Liver (tissue), 8 donors: ENCODE measurements at regions not wholly inside any gene's neighbourhood (a gene's known extent, or its start where the extent isn't known, plus 50 kb on each side); places are given as distances from the start of the nearest gene placed in this dataset.

ENCODE experiments used
- DNase-seq: peaks from one replicate; pipeline ENCODE4 v3.0.0-alpha.2; 2017; ENCODE audit warnings: low spot score
- H3K27ac ChIP-seq, 2 donors: one replicate each; pipeline ENCODE4 v1.7.0; 2013; ENCODE audit warnings: inconsistent platforms in 2 of 2, low read length in 2 of 2, control low read depth in 1 of 2, low read depth in 1 of 2, mild to moderate bottlenecking in 1 of 2
- H3K27me3 ChIP-seq, 4 donors: one replicate each; pipeline versions ENCODE4 v1.6.1 to v1.7.0; 2013; ENCODE audit warnings: low read length in 3 of 4, inconsistent platforms in 1 of 4, mild to moderate bottlenecking in 1 of 4, moderate library complexity in 1 of 4; ENCODE audit not compliant: control insufficient read depth in 4 of 4, insufficient read depth in 4 of 4
- H3K36me3 ChIP-seq, 4 donors: one replicate each; pipeline versions ENCODE4 v1.6.1 to v1.7.0; 2013; ENCODE audit warnings: low read length in 3 of 4, mild to moderate bottlenecking in 3 of 4, low read depth in 1 of 4, moderate library complexity in 1 of 4; ENCODE audit not compliant: control insufficient read depth in 4 of 4, insufficient read depth in 3 of 4
- H3K4me1 ChIP-seq, 4 donors: one replicate each; pipeline versions ENCODE4 v1.6.1 to v1.7.0; 2013; ENCODE audit warnings: low read length in 3 of 4, mild to moderate bottlenecking in 3 of 4, moderate library complexity in 1 of 4; ENCODE audit not compliant: control insufficient read depth in 4 of 4, insufficient read depth in 4 of 4
- H3K4me3 ChIP-seq, 3 donors: one replicate each; pipeline versions ENCODE4 v1.6.1 to v1.7.0; 2013; ENCODE audit warnings: low read length in 3 of 3, control low read depth in 1 of 3, low read depth in 1 of 3, mild to moderate bottlenecking in 1 of 3
- H3K9ac ChIP-seq, 2 donors: one replicate each; pipeline ENCODE4 v1.7.0; 2013; ENCODE audit warnings: low read length in 2 of 2, mild to moderate bottlenecking in 2 of 2, moderate library complexity in 2 of 2, control low read depth in 1 of 2, low read depth in 1 of 2
- H3K9me3 ChIP-seq, 4 donors: one replicate each; pipeline versions ENCODE4 v1.6.1 to v1.7.0; 2013; ENCODE audit warnings: low read length in 3 of 4; ENCODE audit not compliant: control insufficient read depth in 4 of 4
- ATF3 ChIP-seq: IDR thresholded peaks from 2 replicates; pipeline ENCODE4 v1.6.1; 2016; ENCODE audit warnings: antibody characterized with exemption
- CTCF ChIP-seq: fragments of 150-350 bp; IDR thresholded peaks from 2 replicates; pipeline ENCODE4 v1.5.1; 2017; ENCODE audit warnings: improper control_type of control experiment, low read depth, low read length; ENCODE audit not compliant: missing input control
- EGR1 ChIP-seq, 2 donors: IDR thresholded peaks; 2 replicates each; pipeline ENCODE4 v1.6.1; 2016 to 2018; ENCODE audit warnings: antibody characterized with exemption in 2 of 2, low read depth in 2 of 2
- FOXA1 ChIP-seq: IDR thresholded peaks from 2 replicates; pipeline ENCODE4 v1.6.1; 2016; ENCODE audit warnings: antibody characterized with exemption
- FOXA2 ChIP-seq: IDR thresholded peaks from 2 replicates; pipeline ENCODE4 v1.6.1; 2016; ENCODE audit warnings: antibody characterized with exemption
- GABPA ChIP-seq, 2 donors: IDR thresholded peaks in 1 of 2; conservative IDR thresholded peaks in 1 of 2; 2 replicates each; pipeline ENCODE4 v1.6.1; 2016; ENCODE audit warnings: antibody characterized with exemption in 2 of 2, mild to moderate bottlenecking in 1 of 2, moderate library complexity in 1 of 2
- HNF4A ChIP-seq, 2 donors: conservative IDR thresholded peaks; 2 replicates each; pipeline ENCODE4 v1.6.1; 2016; ENCODE audit warnings: antibody characterized with exemption in 2 of 2, mild to moderate bottlenecking in 2 of 2
- HNF4G ChIP-seq: IDR thresholded peaks from 2 replicates; pipeline ENCODE4 v1.6.1; 2016; ENCODE audit warnings: antibody characterized with exemption
- JUND ChIP-seq, 2 donors: IDR thresholded peaks; 2 replicates each; pipeline ENCODE4 v1.6.1; 2016; ENCODE audit warnings: antibody characterized with exemption in 2 of 2
- MAX ChIP-seq: IDR thresholded peaks from 2 replicates; pipeline ENCODE4 v1.6.1; 2016; ENCODE audit warnings: antibody characterized with exemption
- NR2F2 ChIP-seq: IDR thresholded peaks from 2 replicates; pipeline ENCODE4 v1.6.1; 2016; ENCODE audit warnings: antibody characterized with exemption
- RAD21 ChIP-seq, 2 donors: IDR thresholded peaks; 2 replicates each; pipeline ENCODE4 v1.6.1; 2016; ENCODE audit warnings: antibody characterized with exemption in 2 of 2, mild to moderate bottlenecking in 2 of 2
- REST ChIP-seq: IDR thresholded peaks from 2 replicates; pipeline ENCODE4 v1.6.1; 2016; ENCODE audit warnings: antibody characterized with exemption, mild to moderate bottlenecking
- RXRA ChIP-seq, 2 donors: IDR thresholded peaks; 2 replicates each; pipeline ENCODE4 v1.6.1; 2017 to 2018; ENCODE audit warnings: antibody characterized with exemption in 2 of 2, mild to moderate bottlenecking in 1 of 2
- SP1 ChIP-seq: IDR thresholded peaks from 2 replicates; pipeline ENCODE4 v1.6.1; 2018; ENCODE audit warnings: antibody characterized with exemption, mild to moderate bottlenecking
- TAF1 ChIP-seq: conservative IDR thresholded peaks from 2 replicates; pipeline ENCODE4 v1.6.1; 2016; ENCODE audit warnings: antibody characterized with exemption, mild to moderate bottlenecking
- YY1 ChIP-seq: IDR thresholded peaks from 2 replicates; pipeline ENCODE4 v1.6.1; 2016; ENCODE audit warnings: antibody characterized with exemption, mild to moderate bottlenecking
- ZBTB33 ChIP-seq: IDR thresholded peaks from 2 replicates; pipeline ENCODE4 v1.6.1; 2016; ENCODE audit warnings: antibody characterized with exemption
- WGBS: extraction: QIAGEN DNeasy Blood & Tissue Kit; methylation state at CpG from one replicate; pipeline ENCODE4 v1.1.7; 2013; 5-methylcytosine and 5-hydroxymethylcytosine counted together
- donor health status: healthy.
- donor health status: healthy.
- donor health status: healthy.
- donor health status: healthy.
- donor health status: healthy.

- Histone ChIP-seq H3K9me3 (peaks cover 0 to 5% (median 0%) of the 10 kb centered on the region in 4 donors), H3K36me3 (no peaks in the 10 kb centered on the region), H3K4me3 (no peak overlapping the region), H3K4me1 (no peaks in the 10 kb centered on the region), H3K9ac (no peak overlapping the region), H3K27me3 (no peaks in the 10 kb centered on the region), H3K27ac (no peak overlapping the region)
- no peak for DNase-seq
- no peak for TF ChIP-seq SP1
- whole genome bisulfite sequencing: 79% methylated on average over 1 of the region's 1 CpG
These were observed 955.4 kb upstream of the FANCL start for GRCh38 chr2:59196491-59196890.

GRCh38 chr2:59195851-59196250 lies 954.7 kb upstream of the FANCL start:
- Histone ChIP-seq H3K4me1 (no peaks in the 10 kb centered on the region), H3K4me3 (no peak overlapping the region), H3K27ac (no peak overlapping the region), H3K9me3 (peaks cover 0 to 5% (median 0%) of the 10 kb centered on the region in 4 donors), H3K27me3 (no peaks in the 10 kb centered on the region), H3K36me3 (no peaks in the 10 kb centered on the region), H3K9ac (no peak overlapping the region)
- WGBS: 75% methylated on average over 4 of the region's 4 CpGs
- DNase-seq: no peak
- no peak for TF ChIP-seq RAD21 (IDR thresholded peaks at IDR 0.05)

GRCh38 chr2:59191781-59192180 lies 950.7 kb upstream of the FANCL start:
- no peak overlapping the region for H3K27ac ChIP-seq
- 88% methylated on average over 4 of the region's 4 CpGs for WGBS
- H3K9ac ChIP-seq: no peak overlapping the region
- DNase-seq: no peak
- TF ChIP-seq RAD21 (IDR thresholded peaks at IDR 0.05): no peak
- no peak for TF ChIP-seq HNF4G
- no peak for TF ChIP-seq TAF1
- TF ChIP-seq YY1: no peak
- no peak for TF ChIP-seq CTCF
- no peak for TF ChIP-seq EGR1 (IDR thresholded peaks at IDR 0.05; ENCODE audit: low read depth in 2 of 2)
- TF ChIP-seq ZBTB33: no peak
- no peak for TF ChIP-seq ATF3
- no peak for TF ChIP-seq JUND (IDR thresholded peaks at IDR 0.05)
- TF ChIP-seq REST: no peak
- TF ChIP-seq HNF4A (conservative IDR thresholded peaks at IDR 0.05): no peak
- no peak for TF ChIP-seq FOXA2
- no peak for TF ChIP-seq RXRA (IDR thresholded peaks at IDR 0.05)
- no peak for TF ChIP-seq MAX
- no peak for TF ChIP-seq FOXA1
- no peak for TF ChIP-seq SP1
- no peak for TF ChIP-seq GABPA (IDR thresholded peaks at IDR 0.05 in 1 of 2, conservative IDR thresholded peaks at IDR 0.05 in 1 of 2)
- no peak for TF ChIP-seq NR2F2
- H3K4me1 ChIP-seq: no peaks in the 10 kb centered on the region
- H3K9me3 ChIP-seq: no peaks in the 10 kb centered on the region
- H3K4me3 ChIP-seq: no peak overlapping the region
- no peaks in the 10 kb centered on the region for H3K27me3 ChIP-seq
- no peaks in the 10 kb centered on the region for H3K36me3 ChIP-seq
